HG02840 (cell line): ENCODE measurements at regions not wholly inside any gene's neighbourhood (a gene's known extent, or its start where the extent isn't known, plus 50 kb on each side); places are given as distances from the start of the nearest gene placed in this dataset.
"Not testable (repeated sequence)": the region's sequence is repeated elsewhere in the genome, so short reads cannot be mapped to it uniquely, and the experiment has no call there.

ENCODE experiments used
- ATAC-seq: cut with Tn5 transposase; IDR thresholded peaks from one replicate; pipeline ENCODE4 v1.9.1; 2021; ENCODE audit warnings: mild to moderate bottlenecking, moderate library complexity, moderate number of reproducible peaks; ENCODE audit not compliant: unreplicated experiment, low FRiP score

DNA sequence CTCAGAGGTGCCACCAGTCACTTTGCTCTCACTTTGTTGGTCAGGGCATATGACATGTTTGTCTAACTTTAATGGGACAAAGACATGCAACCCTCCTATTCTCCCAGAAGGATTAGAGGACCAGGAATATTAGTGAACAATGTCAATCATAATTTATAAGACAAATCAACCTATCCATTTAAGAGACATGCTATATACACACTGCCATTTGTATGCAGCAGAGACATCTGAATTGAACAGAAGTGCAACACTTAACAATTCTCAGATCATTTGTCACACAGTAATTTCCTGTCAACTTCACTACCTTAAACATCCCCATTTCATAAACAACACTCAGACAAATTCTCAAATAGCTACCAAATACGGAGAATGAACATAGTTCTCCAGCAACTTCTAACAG lies 273.6 kb upstream of the RGMB start:
- ATAC-seq: no peak

DNA sequence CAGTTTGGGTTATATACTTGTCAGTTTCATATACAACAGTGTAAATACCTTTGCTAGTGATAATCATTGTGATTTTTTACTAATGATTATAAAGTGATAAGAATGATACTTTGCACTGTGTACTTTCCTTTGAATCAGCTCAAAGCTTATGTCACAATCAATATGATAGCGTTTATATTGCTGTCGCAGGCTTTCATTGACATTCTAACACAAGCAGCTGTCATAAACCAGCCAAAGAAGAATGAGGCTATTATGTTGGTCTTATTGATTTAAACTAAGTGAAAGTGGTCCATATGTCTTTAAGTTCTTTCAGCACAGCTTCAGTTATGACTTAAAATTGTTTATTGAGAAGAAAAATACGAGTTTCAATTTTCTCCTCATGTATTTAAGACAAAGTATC lies 272.7 kb upstream of the RGMB start:
- ATAC-seq: no peak

DNA sequence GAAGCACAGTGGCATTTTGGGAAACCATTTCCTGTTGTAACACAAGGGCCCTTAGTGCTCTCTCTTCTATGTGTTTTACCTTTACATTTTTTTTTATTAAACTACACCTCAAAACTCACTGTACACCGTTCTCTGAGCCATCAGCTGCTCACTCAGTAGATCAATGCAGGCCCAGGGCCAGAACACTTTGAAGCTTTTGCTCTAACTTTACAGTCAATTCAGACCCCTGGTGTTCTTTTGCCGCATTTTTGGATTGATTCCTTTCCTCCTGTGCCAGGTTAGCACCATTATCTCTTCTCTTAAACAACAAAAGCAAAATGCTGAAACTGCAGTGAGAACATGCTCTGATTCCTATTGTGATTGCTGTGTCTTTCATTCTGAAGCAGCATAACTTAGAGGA lies 269.8 kb upstream of the RGMB start:
- no peak for ATAC-seq

DNA sequence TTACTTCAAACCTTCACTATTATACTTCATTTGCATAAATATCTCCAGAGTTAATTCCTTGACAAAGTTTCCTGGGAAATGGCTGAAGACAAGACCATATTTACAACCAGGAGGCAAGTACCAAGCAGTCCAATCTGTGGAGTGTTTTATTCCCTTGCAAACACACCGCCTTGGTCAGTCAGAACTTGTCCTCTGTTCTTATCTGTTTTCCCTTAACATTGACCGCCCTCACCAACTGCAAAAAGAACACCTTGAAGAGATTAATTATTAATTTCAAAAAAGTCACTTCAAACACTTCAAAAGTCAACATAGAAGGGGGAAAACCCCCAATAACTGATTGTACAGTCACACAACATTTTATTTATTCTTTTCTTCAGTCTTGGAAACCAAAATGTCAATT lies 269.0 kb upstream of the RGMB start:
- no peak for ATAC-seq

DNA sequence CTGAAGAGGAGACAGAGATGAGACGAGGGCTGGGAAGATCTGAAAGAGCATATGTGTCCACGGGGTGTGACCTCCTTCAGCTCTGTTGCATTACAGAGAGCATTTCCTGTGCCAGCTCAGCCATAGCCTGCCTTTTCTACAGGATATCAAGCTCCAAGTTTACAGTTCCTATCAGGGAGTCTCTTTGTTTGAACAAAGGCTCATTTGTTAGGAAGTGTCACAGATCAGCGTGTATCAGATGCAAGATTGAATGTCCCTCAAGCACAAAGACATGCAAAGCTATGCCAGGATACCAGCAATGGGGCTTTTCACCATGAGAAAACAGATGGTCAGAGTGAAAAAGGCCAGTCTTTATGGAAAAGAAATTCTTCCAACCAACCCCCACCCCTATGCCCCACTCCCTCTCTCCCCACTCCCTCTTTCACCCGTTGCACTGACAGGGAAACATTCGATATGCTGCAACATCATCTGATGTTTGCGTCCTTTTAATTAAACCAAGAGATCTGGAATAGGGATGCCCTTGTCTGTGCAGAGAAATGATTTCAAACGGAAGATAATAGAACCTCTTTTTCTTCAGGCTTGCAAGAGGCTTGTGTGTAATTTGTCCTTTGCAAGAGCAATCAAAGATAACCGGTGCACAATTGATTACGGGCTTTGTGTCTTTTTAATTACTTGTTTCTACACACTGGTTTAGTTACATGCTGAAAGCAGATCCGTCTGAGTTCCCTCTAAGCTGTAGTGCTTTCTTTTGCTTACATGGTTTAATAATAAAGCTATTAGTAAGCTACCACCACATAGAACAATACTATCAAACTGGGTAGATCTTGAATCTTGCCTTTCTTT lies 263.1 kb upstream of the RGMB start:
- ATAC-seq: no peak

DNA sequence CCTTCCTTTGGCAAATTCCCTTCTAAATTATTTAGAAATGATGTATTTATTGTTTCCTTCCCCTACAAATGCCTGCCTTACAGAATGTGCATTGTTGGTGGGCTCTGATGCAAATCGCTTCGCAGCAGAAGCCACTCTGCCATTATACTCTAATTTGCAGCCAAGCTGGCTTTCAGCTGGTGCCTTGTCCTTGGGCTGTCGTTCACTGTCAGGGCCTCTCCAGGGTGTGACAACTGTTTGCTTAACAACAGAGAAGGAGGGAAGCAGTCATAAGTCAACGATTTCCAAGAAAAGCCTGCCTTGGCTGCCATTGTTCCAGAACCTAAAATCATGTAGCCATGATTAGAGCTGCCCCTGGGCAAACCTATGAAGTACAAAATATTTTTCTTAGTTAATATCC lies 260.1 kb upstream of the RGMB start:
- no peak for ATAC-seq

DNA sequence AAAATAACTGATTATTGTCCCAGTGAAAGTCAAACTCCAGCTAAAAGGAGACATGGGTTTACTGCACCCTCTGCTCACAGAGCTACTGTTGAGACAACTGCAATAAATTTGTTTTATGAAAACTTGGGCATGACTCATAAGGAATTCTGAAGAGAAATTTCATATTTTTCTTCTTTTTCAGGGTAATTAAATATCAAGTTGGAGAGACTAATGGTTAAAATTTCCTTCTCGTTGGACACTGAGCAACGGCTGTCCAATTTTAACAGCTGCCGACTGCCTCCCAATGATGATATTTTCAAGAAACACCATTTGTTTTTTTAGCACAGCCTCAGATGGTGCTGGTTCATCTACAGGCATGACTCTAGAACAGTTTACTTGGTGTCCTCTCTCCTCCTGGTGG lies 259.2 kb upstream of the RGMB start:
- ATAC-seq: no peak

DNA sequence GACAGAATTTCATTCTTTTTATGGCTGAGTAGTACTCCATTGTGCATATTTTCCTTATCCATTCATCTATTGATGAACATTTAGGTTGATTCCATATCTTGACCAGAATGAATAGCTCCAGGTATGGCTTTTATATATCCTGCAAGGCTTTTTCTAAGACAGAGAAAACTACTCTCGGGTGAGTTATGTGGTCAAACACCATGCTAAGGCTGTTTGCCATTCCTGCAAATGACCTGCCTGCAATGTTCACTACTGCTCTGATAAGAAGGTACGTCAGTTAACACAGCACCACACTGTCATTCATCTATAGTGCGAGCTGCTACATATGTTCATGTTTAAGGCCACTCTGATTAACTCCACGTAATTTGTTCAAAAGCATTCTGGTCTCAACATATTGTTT lies 256.8 kb upstream of the RGMB start:
- ATAC-seq: no peak

DNA sequence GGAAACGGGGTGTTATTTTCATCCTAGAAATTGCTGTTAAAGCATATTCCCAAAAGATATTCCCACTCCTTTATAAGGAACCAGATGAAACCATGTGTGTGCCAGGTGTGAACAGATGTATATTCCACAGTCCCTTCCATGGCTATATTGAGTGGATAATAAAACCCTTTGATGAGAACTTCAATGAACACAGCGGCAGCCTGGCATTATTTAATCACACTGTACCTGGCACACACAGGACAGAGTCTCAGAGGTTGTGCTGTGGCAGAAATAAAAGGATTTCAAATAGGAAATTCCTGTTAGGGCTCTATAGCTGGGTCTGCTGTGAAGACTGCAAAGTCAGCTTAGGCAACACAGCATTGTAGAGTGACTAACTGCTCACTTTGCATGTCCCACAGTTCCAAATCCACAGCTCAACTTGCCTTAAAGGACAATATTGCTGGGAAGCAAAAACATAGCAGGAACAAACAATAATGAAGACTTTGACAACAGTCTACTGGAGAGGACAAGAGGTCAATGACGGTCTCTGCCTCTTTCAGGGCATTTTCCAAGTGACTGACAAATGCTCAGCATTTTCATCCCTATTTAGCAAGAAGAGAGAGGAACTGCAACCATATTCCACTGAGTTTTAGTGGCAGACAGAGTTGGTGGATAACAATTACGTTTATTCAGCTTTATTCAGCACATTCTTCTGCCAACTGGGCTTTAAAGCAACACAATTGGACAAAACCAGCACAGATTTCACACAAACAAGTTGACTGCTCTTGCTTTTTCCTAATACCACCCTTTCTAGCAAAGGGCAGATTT lies 255.7 kb upstream of the RGMB start:
- no peak for ATAC-seq

DNA sequence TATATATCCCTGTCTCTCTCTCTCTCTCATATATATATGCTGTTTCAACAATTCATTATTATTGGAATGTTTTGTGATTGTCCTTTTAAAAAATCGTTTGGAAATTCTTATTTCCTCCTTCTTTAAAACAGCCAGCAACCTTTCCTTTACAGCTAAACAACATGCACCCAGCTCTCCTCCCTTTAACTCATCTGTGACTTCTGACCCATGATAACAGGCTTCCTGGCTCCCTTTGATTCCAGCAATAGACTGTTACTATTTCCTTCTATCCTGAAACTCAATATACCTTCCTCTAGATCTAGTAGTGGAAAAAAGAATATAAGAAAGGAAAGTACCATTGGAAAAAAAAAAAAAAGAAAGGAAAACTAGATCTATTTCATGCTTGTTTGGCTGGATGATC lies 254.7 kb upstream of the RGMB start:
- ATAC-seq: no peak

DNA sequence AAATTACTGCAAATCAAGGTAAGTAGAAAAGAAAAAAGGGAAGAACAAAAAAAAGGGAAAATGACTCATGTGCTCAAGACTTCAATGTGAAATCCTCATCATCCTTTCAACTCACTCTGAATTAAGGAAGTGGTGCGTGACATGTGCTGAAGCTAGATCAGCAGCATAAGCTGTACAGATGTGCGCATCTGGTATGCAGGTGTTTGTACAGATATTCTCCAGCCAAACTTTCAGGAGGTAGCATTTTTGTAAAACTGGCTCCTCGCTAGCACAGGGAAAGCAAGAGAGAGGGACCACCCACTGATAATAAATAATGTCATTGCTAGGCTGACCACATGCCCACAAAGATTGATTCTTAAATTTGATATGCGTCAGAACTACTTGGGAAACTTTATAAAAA lies 253.9 kb upstream of the RGMB start:
- no peak for ATAC-seq

DNA sequence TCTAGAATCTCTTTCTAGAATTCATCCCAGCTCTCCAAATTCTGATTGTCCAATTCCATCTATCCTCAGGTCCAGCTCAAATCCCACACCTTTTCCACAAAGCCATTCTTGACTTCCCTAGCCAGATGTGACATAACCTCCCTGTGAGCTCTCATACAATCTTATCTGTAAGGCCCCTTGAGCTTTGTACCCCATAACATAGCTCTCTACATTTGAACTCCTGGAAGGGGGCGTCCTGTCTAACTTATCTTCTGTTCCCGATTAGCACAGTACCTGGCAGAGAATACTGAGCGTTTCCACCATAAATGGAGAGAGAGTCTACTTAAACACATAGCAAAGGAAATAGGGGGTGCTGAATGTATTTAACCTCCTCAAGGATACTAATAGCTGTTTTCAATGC lies 251.6 kb upstream of the RGMB start:
- no peak for ATAC-seq

DNA sequence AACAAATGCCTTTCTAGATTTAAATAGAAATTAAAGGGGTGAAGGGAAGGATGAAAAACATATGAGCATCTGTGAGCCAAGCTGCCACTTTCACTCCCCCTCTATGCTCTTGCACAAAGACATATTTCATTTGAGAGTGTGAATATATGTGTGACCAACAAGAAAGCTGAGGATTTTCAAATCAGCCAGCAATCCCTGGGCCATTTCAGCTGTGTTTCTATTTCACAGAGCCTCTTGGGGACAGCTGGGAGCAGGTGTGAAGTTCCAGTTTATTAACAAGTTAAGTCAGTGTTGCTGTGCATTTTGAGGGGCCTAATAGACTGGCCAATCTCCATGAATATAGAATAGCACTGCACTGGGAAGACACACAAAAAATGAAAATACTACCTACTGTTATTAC lies 248.7 kb upstream of the RGMB start:
- no peak for ATAC-seq

DNA sequence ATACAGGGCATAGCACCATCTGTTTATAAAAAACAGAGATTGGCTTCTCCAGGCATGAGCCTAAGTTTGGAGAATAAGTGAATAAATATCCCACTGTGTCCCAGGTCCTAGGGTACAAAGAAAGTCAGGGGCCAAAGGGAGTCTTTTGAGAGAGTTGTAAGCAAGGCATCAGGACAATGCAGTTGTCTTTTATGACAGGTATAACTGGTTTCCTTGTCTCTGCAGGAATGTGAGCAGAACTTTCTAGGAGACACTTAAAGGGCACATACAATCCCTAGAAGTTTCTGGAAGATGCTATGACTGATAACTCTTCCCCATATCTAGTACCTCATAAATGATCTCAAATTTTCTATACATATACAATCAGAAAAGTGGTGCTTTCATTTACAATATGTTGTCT lies 245.6 kb upstream of the RGMB start:
- ATAC-seq: no peak

DNA sequence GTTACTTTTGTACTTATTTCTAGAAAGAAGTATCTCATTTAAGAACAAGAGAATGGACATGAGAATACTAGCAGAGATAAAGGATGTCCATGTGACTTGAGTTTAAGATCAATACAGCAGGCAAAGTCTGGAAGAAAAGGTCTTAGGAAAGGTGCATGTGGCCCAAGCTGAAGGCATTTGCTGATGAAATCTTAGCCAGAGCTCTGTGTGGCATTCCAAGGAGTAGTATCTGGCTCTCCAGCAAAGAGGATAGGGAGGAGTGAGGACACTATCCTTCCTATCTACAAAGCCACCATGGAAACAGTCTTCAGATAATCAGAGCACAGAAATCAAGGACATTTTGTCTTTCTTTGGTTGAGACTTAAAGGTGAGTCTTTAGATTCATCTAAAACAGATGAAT lies 244.1 kb upstream of the RGMB start:
- ATAC-seq: no peak

DNA sequence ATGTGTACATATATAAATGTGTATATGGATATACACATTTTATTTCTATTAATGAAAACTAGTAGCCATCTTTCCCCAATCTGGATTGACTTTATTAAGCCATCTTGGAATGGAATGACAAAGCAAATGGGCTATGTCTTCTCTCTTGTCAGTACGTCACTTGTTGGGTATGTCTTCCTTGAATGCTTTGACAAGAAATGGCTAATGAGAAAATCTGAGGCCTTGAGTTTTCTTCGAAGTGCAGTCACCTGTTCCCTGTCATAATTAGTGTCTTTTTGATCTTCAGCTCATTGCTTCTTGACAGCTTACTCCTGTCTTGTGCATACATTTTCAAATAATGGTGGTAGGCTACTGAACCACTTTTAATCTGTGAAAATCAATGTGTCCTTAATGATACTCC lies 243.2 kb upstream of the RGMB start:
- no peak for ATAC-seq

DNA sequence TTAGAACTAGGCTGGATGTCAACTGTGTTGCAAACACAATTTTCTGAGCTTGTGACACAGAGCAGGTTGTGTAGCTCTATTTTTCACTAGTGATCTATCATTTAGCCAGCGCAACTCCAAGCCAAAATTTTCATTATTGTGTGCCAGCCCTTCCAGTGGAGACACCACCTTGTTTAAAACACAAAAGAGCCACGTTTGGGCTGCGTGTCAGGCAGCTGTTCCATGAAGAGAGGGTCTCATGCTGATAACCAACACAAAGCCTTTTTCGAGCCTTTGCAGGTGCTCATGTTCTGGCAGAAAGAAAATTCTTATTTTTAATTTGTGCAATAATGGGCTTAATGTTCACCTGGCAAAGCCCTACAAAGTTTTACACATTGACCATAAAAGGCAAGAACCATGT lies 237.6 kb upstream of the RGMB start:
- no peak for ATAC-seq

DNA sequence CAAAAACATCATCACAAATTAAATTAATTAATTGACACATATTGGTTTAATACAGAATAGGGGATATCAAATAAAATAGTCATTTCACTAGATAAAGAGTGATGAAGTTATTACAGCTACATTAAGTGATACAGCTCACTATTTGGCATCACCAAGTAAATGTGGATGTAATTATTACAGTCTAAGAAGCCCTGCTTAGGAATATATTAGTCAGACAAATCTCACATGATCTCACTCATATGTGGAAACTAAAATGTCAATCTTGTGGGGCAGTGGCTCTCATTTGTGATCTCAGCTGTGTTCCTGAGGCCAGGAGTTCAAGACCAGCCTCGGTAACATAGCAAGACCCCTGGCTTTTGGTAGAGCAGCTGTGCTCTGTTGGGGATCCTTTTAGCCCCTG lies 233.4 kb upstream of the RGMB start:
- ATAC-seq: no peak

DNA sequence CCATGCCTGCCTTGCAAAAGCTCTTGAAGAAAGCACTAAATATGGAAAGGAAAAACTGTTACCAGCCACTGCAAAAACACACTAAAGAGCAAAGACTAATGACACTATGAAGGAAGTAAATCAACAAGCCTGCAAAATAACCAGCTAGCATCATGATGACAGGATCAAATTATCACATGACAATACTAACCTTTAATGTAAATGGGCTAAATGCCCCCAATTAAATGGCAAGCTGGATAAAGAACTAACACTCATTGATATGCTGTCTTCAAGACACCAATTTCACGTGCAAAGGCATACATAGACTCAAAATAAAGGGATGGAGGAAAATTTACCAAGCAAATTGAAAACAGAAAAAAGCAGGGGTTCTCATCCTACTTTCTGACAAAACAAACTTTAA lies 231.8 kb upstream of the RGMB start:
- no peak for ATAC-seq

DNA sequence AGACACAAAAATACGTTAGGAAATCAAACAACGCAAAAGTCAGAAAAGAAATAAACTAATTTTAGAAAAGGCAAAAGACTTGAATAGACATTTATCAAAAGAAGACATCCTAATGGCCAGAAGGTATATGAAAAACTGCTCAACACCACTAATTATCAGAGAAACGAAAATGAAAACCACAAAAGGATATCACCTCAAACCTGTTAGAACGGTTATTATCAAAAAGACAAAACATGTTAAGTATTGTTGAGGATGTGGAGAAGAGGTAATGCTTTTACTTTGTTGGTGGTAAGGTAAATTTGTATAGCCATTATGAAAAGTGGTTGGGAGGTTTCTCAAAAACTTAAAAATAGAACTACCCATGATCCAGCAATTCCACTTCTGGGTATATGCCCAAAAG lies 230.0 kb upstream of the RGMB start:
- no peak for ATAC-seq

DNA sequence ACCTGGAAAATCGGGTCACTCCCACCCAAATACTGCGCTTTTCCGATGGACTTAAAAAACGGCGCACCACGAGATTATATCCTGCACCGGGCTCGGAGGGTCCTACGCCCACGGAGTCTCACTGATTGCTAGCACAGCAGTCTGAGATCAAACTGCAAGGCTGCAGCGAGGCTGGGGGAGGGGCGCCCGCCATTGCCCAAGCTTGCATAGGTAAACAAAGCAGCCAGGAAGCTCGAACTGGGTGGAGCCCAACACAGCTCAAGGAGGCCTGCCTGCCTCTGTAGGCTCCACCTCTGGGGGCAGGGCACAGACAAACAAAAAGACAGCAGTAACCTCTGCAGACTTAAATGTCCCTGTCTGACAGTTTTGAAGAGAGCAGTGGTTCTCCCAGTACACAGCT lies 226.5 kb upstream of the RGMB start:
- ATAC-seq: not testable (repeated sequence)

DNA sequence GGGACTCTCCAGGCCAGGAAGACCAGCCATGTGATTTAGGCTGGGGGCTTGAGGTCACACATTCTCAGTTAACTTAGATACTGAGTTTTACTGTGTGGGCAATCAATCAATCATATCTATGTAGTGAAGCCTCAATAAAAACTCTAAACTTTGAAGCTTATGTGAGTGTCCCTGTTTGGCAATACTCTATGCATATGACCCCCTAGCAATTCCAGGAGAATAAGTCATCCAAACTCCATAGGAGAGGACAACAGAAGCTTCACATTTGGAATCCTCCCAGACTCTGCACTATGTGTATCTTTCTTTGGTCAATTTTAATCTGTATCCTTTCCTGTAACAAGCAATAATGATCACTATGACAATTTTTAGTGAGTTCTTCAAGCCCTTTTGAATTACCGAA lies 216.8 kb upstream of the RGMB start:
- no peak for ATAC-seq
